ENCODE measurements at regions not wholly inside any gene's neighbourhood (a gene's known extent, or its start where the extent isn't known, plus 50 kb on each side); places are given as distances from the start of the nearest gene placed in this dataset.

GRCh38 chr13:84525865-84526264 lies 643.6 kb upstream of the SLITRK1 start:
- no peaks in the 10 kb centered on the region for H3K4me1 Mint-ChIP-seq
- ATAC-seq (ENCODE audit: low read depth) (no peak), DNase-seq (no peak)
- H3K9ac ChIP-seq (ENCODE audit: low read length): no peak overlapping the region
- no peak overlapping the region for H3K27ac Mint-ChIP-seq
- ChIA-PET CTCF (no interaction called here), POLR2A (no interaction called here)
- H3K27me3 ChIP-seq (replicated peaks in 1 of 4; ENCODE audit: control extremely low read depth in 1 of 4, control insufficient read depth in 3 of 4, insufficient read depth in 4 of 4, low read length in 3 of 4): no peaks in the 10 kb centered on the region
- H3K27ac ChIP-seq (ENCODE audit: low read length in 2 of 2): no peak overlapping the region
- no peaks in the 10 kb centered on the region for H3K79me2 ChIP-seq (ENCODE audit: control insufficient read depth, insufficient read depth, low read length)
- intact Hi-C loops (cut with micrococcal nuclease): no loop called here
- no peaks in the 10 kb centered on the region for H3K27me3 Mint-ChIP-seq
- H3K4me1 ChIP-seq (ENCODE audit: control insufficient read depth in 2 of 2, insufficient read depth in 2 of 2, low read length in 2 of 2): no peaks in the 10 kb centered on the region
- no peak overlapping the region for H3K4me2 ChIP-seq (replicated peaks; ENCODE audit: low read depth, low read length, poor library complexity, severe bottlenecking)
- no peaks in the 10 kb centered on the region for H3K36me3 ChIP-seq (replicated peaks in 1 of 2; ENCODE audit: control extremely low read depth in 1 of 2, control insufficient read depth in 1 of 2, extremely low read depth in 1 of 2, insufficient read depth in 2 of 2, low read length in 1 of 2)
- TF ChIP-seq CTCF (IDR thresholded peaks at IDR 0.05): no peak
- H3K9me3 ChIP-seq (ENCODE audit: control extremely low read depth in 1 of 3, control insufficient read depth in 2 of 3, insufficient read depth in 1 of 3, low read length in 2 of 3): peaks cover 0 to 8% (median 0%) of the 10 kb centered on the region in 3 donors
- no peak overlapping the region for H3K4me3 ChIP-seq (ENCODE audit: control extremely low read depth in 1 of 5, extremely low read depth in 1 of 5, insufficient read depth in 1 of 5, low read depth in 2 of 5, low read length in 4 of 5)
- no peak overlapping the region for H2AFZ ChIP-seq (ENCODE audit: insufficient read depth, low read depth, low read length, poor library complexity, severe bottlenecking)
- H3K9me3 Mint-ChIP-seq (ENCODE audit: insufficient read depth): peaks cover 8% of the 10 kb centered on the region
- no peak overlapping the region for H3K4me3 Mint-ChIP-seq
- no peaks in the 10 kb centered on the region for H4K20me1 ChIP-seq (ENCODE audit: control insufficient read depth, insufficient read depth, low read length, poor library complexity, severe bottlenecking)

- H3K4me3 ChIP-seq (ENCODE audit: control extremely low read depth in 1 of 5, extremely low read depth in 1 of 5, insufficient read depth in 1 of 5, low read depth in 2 of 5, low read length in 4 of 5): no peak overlapping the region
Observed at GRCh38 chr13:84524586-84524985, 642.3 kb upstream of the SLITRK1 start.

More at GRCh38 chr13:84524586-84524985, 642.3 kb upstream of the SLITRK1 start:
- ATAC-seq (ENCODE audit: low read depth) (no peak), DNase-seq (no peak)
- no peaks in the 10 kb centered on the region for H3K79me2 ChIP-seq (ENCODE audit: control insufficient read depth, insufficient read depth, low read length)
- TF ChIP-seq CTCF (IDR thresholded peaks at IDR 0.05): no peak
- TF ChIP-seq EZH2 (IDR thresholded peaks at IDR 0.05; ENCODE audit: borderline replicate concordance, insufficient read depth, low read depth, low read length, poor library complexity, severe bottlenecking): no peak
- H2AFZ ChIP-seq (ENCODE audit: insufficient read depth, low read depth, low read length, poor library complexity, severe bottlenecking): no peak overlapping the region
- Mint-ChIP-seq H3K4me1 (no peaks in the 10 kb centered on the region), H3K9me3 (ENCODE audit: insufficient read depth) (peaks cover 10% of the 10 kb centered on the region), H3K27ac (no peak overlapping the region), H3K27me3 (no peaks in the 10 kb centered on the region), H3K4me3 (no peak overlapping the region)
- POLR2A ChIA-PET: no interaction called here
- H3K9me3 ChIP-seq (ENCODE audit: control extremely low read depth in 1 of 3, control insufficient read depth in 2 of 3, insufficient read depth in 1 of 3, low read length in 2 of 3): peaks cover 0 to 8% (median 0%) of the 10 kb centered on the region in 3 donors
- H3K27me3 ChIP-seq (replicated peaks in 1 of 4; ENCODE audit: control extremely low read depth in 1 of 4, control insufficient read depth in 3 of 4, insufficient read depth in 4 of 4, low read length in 3 of 4): no peaks in the 10 kb centered on the region
- H3K4me1 ChIP-seq (ENCODE audit: control insufficient read depth in 2 of 2, insufficient read depth in 2 of 2, low read length in 2 of 2): no peaks in the 10 kb centered on the region
- no CpG with 5 or more reads among the region's 3 CpGs for WGBS (ENCODE audit: insufficient coverage)
- intact Hi-C loops (cut with micrococcal nuclease): no loop called here
- no peak overlapping the region for H3K27ac ChIP-seq (ENCODE audit: low read length in 2 of 2)
- CTCF ChIA-PET: no interaction called here
- no peak overlapping the region for H3K9ac ChIP-seq (ENCODE audit: low read length)
- H3K36me3 ChIP-seq (replicated peaks in 1 of 2; ENCODE audit: control extremely low read depth in 1 of 2, control insufficient read depth in 1 of 2, extremely low read depth in 1 of 2, insufficient read depth in 2 of 2, low read length in 1 of 2): no peaks in the 10 kb centered on the region
- no peaks in the 10 kb centered on the region for H4K20me1 ChIP-seq (ENCODE audit: control insufficient read depth, insufficient read depth, low read length, poor library complexity, severe bottlenecking)
- H3K4me2 ChIP-seq (replicated peaks; ENCODE audit: low read depth, low read length, poor library complexity, severe bottlenecking): no peak overlapping the region

Measured in B cell (primary cell).